Kidney tubule cell (primary cell): ENCODE measurements at regions not wholly inside any gene's neighbourhood (a gene's known extent, or its start where the extent isn't known, plus 50 kb on each side); places are given as distances from the start of the nearest gene placed in this dataset.
"Not testable (repeated sequence)": the region's sequence is repeated elsewhere in the genome, so short reads cannot be mapped to it uniquely, and the experiment has no call there.

ENCODE experiments used
- DNase-seq: peaks from one replicate; pipeline ENCODE4 v3.0.0-alpha.2; 2018; ENCODE audit warnings: low spot score

GRCh38 chr10:78649429-78649828, 419.3 kb upstream of the ZMIZ1 start:
- no peak for DNase-seq

GRCh38 chr10:78650122-78650521, 418.6 kb upstream of the ZMIZ1 start:
- no peak for DNase-seq

- DNase-seq: no peak
Observed at GRCh38 chr10:78651287-78651686, 417.5 kb upstream of the ZMIZ1 start.

GRCh38 chr10:78653555-78653954, 415.2 kb upstream of the ZMIZ1 start:
- no peak for DNase-seq

- DNase-seq: no peak
Observed at GRCh38 chr10:78654047-78654590, 414.6 kb upstream of the ZMIZ1 start.

- no peak for DNase-seq
Observed at GRCh38 chr10:78655979-78656378, 412.8 kb upstream of the ZMIZ1 start.

- DNase-seq: no peak
Observed at GRCh38 chr10:78656417-78657162, 412.2 kb upstream of the ZMIZ1 start.

- DNase-seq: peak; percentile 59
Observed at GRCh38 chr10:78657163-78657861, 411.5 kb upstream of the ZMIZ1 start.

GRCh38 chr10:78657862-78658165, 411.0 kb upstream of the ZMIZ1 start:
- DNase-seq: no peak

GRCh38 chr10:78658645-78659597, 409.8 kb upstream of the ZMIZ1 start:
- no peak for DNase-seq

GRCh38 chr10:78659598-78659967, 409.2 kb upstream of the ZMIZ1 start:
- DNase-seq: no peak

GRCh38 chr10:78660446-78661106, 408.2 kb upstream of the ZMIZ1 start:
- DNase-seq: no peak

GRCh38 chr10:78663721-78664120, 405.0 kb upstream of the ZMIZ1 start:
- no peak for DNase-seq

GRCh38 chr10:78664929-78665553, 403.7 kb upstream of the ZMIZ1 start:
- DNase-seq: peak; percentile 33

- DNase-seq: peak; percentile 87
Observed at GRCh38 chr10:78672918-78673317, 395.8 kb upstream of the ZMIZ1 start.

GRCh38 chr10:78681141-78681540, 387.6 kb upstream of the ZMIZ1 start:
- not testable (repeated sequence) for DNase-seq

GRCh38 chr10:78681986-78682385, 386.8 kb upstream of the ZMIZ1 start:
- not testable (repeated sequence) for DNase-seq

GRCh38 chr10:78684947-78685346, 383.8 kb upstream of the ZMIZ1 start:
- no peak for DNase-seq

- DNase-seq: peak; percentile 78
Observed at GRCh38 chr10:78685466-78686103, 383.2 kb upstream of the ZMIZ1 start.

GRCh38 chr10:78686444-78687060, 382.2 kb upstream of the ZMIZ1 start:
- DNase-seq: no peak
